GM19463 (cell line): ENCODE measurements at regions not wholly inside any gene's neighbourhood (a gene's known extent, or its start where the extent isn't known, plus 50 kb on each side); places are given as distances from the start of the nearest gene placed in this dataset.

ENCODE experiments used
- ATAC-seq: cut with Tn5 transposase; IDR thresholded peaks from one replicate; pipeline ENCODE4 v1.9.1; 2021; ENCODE audit warnings: mild to moderate bottlenecking, moderate library complexity; ENCODE audit not compliant: unreplicated experiment

- ATAC-seq = no peak
These were observed 533.7 kb upstream of the TNP1 start for GRCh38 chr2:217393585-217394032.

- ATAC-seq = no peak
These were observed 533.2 kb upstream of the TNP1 start for GRCh38 chr2:217392930-217393584.

- no peak for ATAC-seq
These were observed 528.0 kb upstream of the TNP1 start for GRCh38 chr2:217387776-217388387.

GRCh38 chr2:217386041-217386440 is 526.2 kb upstream of the TNP1 start:
- no peak for ATAC-seq

GRCh38 chr2:217383620-217384019 is 523.8 kb upstream of the TNP1 start:
- ATAC-seq = no peak

GRCh38 chr2:217382794-217383193 is 522.9 kb upstream of the TNP1 start:
- ATAC-seq = no peak

GRCh38 chr2:217379807-217380206 is 519.9 kb upstream of the TNP1 start:
- no peak for ATAC-seq

- no peak for ATAC-seq
These were observed 512.9 kb upstream of the TNP1 start for GRCh38 chr2:217372794-217373193.

- no peak for ATAC-seq
These were observed 511.9 kb upstream of the TNP1 start for GRCh38 chr2:217371781-217372213.

GRCh38 chr2:217370391-217370790 is 510.5 kb upstream of the TNP1 start:
- ATAC-seq = no peak

- no peak for ATAC-seq
These were observed 507.6 kb upstream of the TNP1 start for GRCh38 chr2:217367464-217367863.

- ATAC-seq = no peak
These were observed 507.1 kb upstream of the TNP1 start for GRCh38 chr2:217366966-217367365.

GRCh38 chr2:217366266-217366895 is 506.5 kb upstream of the TNP1 start:
- no peak for ATAC-seq

GRCh38 chr2:217365656-217366055 is 505.8 kb upstream of the TNP1 start:
- no peak for ATAC-seq

- no peak for ATAC-seq
These were observed 504.4 kb upstream of the TNP1 start for GRCh38 chr2:217364224-217364623.

GRCh38 chr2:217363470-217363869 is 503.6 kb upstream of the TNP1 start:
- ATAC-seq = no peak

- ATAC-seq = no peak
These were observed 502.8 kb upstream of the TNP1 start for GRCh38 chr2:217362710-217363109.

GRCh38 chr2:217362286-217362685 is 502.4 kb upstream of the TNP1 start:
- ATAC-seq = no peak

- no peak for ATAC-seq
These were observed 501.6 kb upstream of the TNP1 start for GRCh38 chr2:217361483-217361880.

GRCh38 chr2:217360781-217361482 is 501.1 kb upstream of the TNP1 start:
- ATAC-seq = no peak

- no peak for ATAC-seq
These were observed 500.2 kb upstream of the TNP1 start for GRCh38 chr2:217360111-217360510.
